Stomach smooth muscle (tissue), 2 donors: ENCODE measurements at regions not wholly inside any gene's neighbourhood (a gene's known extent, or its start where the extent isn't known, plus 50 kb on each side); places are given as distances from the start of the nearest gene placed in this dataset.
"Not testable (repeated sequence)": the region's sequence is repeated elsewhere in the genome, so short reads cannot be mapped to it uniquely, and the experiment has no call there.

Source experiments
- H3K27ac ChIP-seq: one replicate; pipeline ENCODE4 v1.7.0; 2013; ENCODE audit warnings: mild to moderate bottlenecking, low read length, inconsistent platforms
- H3K27me3 ChIP-seq, 2 donors: one replicate each; pipeline ENCODE4 v1.7.0; 2013; ENCODE audit warnings: low read length in 2 of 2; ENCODE audit not compliant: insufficient read depth in 2 of 2, control insufficient read depth in 1 of 2
- H3K36me3 ChIP-seq, 2 donors: one replicate each; pipeline ENCODE4 v1.7.0; 2013; ENCODE audit warnings: low read length in 2 of 2; ENCODE audit not compliant: control insufficient read depth in 2 of 2, insufficient read depth in 2 of 2
- H3K4me1 ChIP-seq: one replicate; pipeline ENCODE4 v1.7.0; 2013; ENCODE audit warnings: low read length; ENCODE audit not compliant: control insufficient read depth, insufficient read depth
- H3K4me3 ChIP-seq, 2 donors: one replicate each; pipeline ENCODE4 v1.7.0; 2013; ENCODE audit warnings: low read length in 2 of 2
- H3K9ac ChIP-seq, 2 donors: one replicate each; pipeline ENCODE4 v1.7.0; 2013; ENCODE audit warnings: low read length in 2 of 2, mild to moderate bottlenecking in 1 of 2
- H3K9me3 ChIP-seq, 2 donors: one replicate each; pipeline ENCODE4 v1.7.0; 2013; ENCODE audit warnings: low read length in 2 of 2; ENCODE audit not compliant: control insufficient read depth in 2 of 2
- donor health status: healthy.
- donor health status: Pancreatic carcinoma.

GRCh38 chr1:69073176-69073575 is 494.5 kb upstream of the LRRC7 start:
- Histone ChIP-seq H3K27me3 (no peaks in the 10 kb centered on the region), H3K9me3 (no peaks in the 10 kb centered on the region), H3K4me3 (no peak overlapping the region), H3K27ac (no peak overlapping the region), H3K4me1 (no peaks in the 10 kb centered on the region), H3K36me3 (no peaks in the 10 kb centered on the region), H3K9ac (no peak overlapping the region)

- Histone ChIP-seq H3K27me3 (no peaks in the 10 kb centered on the region), H3K4me3 (no peak overlapping the region), H3K4me1 (no peaks in the 10 kb centered on the region), H3K9ac (no peak overlapping the region), H3K36me3 (no peaks in the 10 kb centered on the region), H3K27ac (no peak overlapping the region), H3K9me3 (no peaks in the 10 kb centered on the region)
These were observed 491.1 kb upstream of the LRRC7 start for GRCh38 chr1:69076631-69077030.

DNA sequence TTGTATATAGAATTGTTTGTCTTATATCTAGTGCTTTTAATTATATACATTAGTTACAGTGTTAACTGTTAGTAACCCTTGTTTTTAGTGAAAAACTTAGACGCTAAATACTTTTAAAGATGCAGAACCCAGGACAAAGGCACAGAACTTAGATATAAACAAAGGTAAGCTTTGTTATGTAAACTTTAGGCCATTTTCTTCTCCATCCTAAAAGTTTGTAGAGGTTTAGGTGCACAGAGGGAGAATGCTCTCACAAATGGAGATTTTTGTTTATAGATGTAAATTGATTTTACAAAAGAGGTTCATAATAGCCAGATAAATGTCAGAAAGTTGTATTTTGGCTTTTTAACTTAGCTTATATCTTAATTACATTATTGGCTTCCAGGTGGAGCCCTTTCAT is 490.5 kb upstream of the LRRC7 start:
- H3K9ac ChIP-seq: no peak overlapping the region
- no peak overlapping the region for H3K27ac ChIP-seq
- no peak overlapping the region for H3K4me3 ChIP-seq
- H3K36me3 ChIP-seq: no peaks in the 10 kb centered on the region
- H3K9me3 ChIP-seq: no peaks in the 10 kb centered on the region
- H3K27me3 ChIP-seq: no peaks in the 10 kb centered on the region
- H3K4me1 ChIP-seq: no peaks in the 10 kb centered on the region

- Histone ChIP-seq H3K36me3 (no peaks in the 10 kb centered on the region), H3K9me3 (no peaks in the 10 kb centered on the region), H3K9ac (no peak overlapping the region), H3K4me1 (no peaks in the 10 kb centered on the region), H3K27ac (no peak overlapping the region), H3K27me3 (no peaks in the 10 kb centered on the region), H3K4me3 (no peak overlapping the region)
These were observed 490.1 kb upstream of the LRRC7 start for GRCh38 chr1:69077633-69078032.

GRCh38 chr1:69081668-69082067 is 486.1 kb upstream of the LRRC7 start:
- H3K27me3 ChIP-seq: no peaks in the 10 kb centered on the region
- H3K36me3 ChIP-seq: no peaks in the 10 kb centered on the region
- no peak overlapping the region for H3K9ac ChIP-seq
- H3K4me1 ChIP-seq: no peaks in the 10 kb centered on the region
- H3K27ac ChIP-seq: no peak overlapping the region
- no peaks in the 10 kb centered on the region for H3K9me3 ChIP-seq
- no peak overlapping the region for H3K4me3 ChIP-seq

- Histone ChIP-seq H3K36me3 (no peaks in the 10 kb centered on the region), H3K4me3 (no peak overlapping the region), H3K27ac (no peak overlapping the region), H3K9ac (no peak overlapping the region), H3K9me3 (no peaks in the 10 kb centered on the region), H3K4me1 (no peaks in the 10 kb centered on the region), H3K27me3 (no peaks in the 10 kb centered on the region)
These were observed 485.4 kb upstream of the LRRC7 start for GRCh38 chr1:69082312-69082711.

DNA sequence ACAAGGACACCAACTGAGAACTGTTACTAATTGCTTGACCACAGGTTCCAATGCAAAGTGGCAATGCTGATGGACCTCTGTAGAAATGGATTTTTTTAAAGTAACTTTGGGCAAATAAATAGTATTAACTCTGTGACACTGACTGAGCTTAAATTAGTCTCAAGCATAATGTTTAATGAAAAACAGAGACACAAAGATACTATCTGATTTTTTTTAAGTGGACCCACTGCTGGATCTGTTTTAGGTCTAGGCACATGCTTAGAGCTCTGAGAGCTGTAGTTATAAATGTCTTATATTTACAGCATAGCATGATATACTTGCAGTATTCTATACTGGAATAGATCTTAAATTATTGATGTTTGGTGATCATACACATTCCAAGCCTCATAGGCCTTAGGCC is 481.6 kb upstream of the LRRC7 start:
- Histone ChIP-seq H3K27me3 (no peaks in the 10 kb centered on the region), H3K27ac (no peak overlapping the region), H3K36me3 (no peaks in the 10 kb centered on the region), H3K9me3 (no peaks in the 10 kb centered on the region), H3K4me3 (no peak overlapping the region), H3K9ac (no peak overlapping the region), H3K4me1 (no peaks in the 10 kb centered on the region)

DNA sequence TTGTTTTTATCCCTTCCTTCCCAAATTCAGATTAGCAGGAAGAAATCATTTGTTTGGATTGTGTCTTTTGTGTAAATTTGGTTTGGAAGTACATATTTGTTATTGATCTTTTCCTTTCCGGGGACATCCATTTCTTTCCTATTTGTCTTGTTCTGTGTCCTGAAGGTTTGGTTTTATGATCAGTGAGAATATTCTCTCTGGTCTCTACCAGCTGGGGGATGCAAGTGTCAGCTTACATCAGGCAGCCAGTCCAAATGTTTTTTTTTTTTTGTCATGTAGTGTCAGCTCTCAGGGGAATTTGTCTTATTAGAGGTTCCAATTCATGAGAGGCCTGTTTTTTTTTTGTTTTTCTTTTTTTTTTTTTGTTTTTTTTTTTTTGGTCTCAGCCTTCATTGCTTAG is 479.2 kb upstream of the LRRC7 start:
- no peak overlapping the region for H3K4me3 ChIP-seq
- H3K9ac ChIP-seq: no peak overlapping the region
- no peak overlapping the region for H3K27ac ChIP-seq

GRCh38 chr1:69090170-69090569 is 477.6 kb upstream of the LRRC7 start:
- H3K27me3 ChIP-seq: no peaks in the 10 kb centered on the region
- H3K9ac ChIP-seq: no peak overlapping the region
- no peaks in the 10 kb centered on the region for H3K9me3 ChIP-seq

More for the DNA sequence above, 479.2 kb upstream of the LRRC7 start:
- Histone ChIP-seq H3K9me3 (no peaks in the 10 kb centered on the region), H3K4me1 (no peaks in the 10 kb centered on the region), H3K27me3 (no peaks in the 10 kb centered on the region), H3K36me3 (no peaks in the 10 kb centered on the region)

DNA sequence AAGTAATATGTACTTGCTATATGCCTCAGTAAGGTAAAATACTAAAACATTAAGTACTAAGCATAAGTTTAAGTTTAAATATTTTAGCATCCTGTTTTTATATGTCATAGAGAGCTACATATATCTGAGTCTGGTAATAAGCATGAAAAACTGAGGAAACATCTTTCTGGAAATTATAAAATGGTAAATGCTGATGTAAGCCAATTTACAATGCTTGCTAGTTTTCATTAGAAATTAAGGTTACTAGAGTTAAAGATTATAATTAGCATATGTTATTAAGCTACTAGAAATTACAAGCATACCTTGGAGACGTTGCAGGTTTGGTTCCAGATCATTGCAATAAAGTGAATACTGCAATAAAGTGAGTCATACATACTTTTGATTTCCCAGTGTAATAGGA is 477.0 kb upstream of the LRRC7 start:
- H3K9me3 ChIP-seq: no peaks in the 10 kb centered on the region
- no peak overlapping the region for H3K9ac ChIP-seq
- no peak overlapping the region for H3K4me3 ChIP-seq

More at GRCh38 chr1:69090170-69090569, 477.6 kb upstream of the LRRC7 start:
- no peak overlapping the region for H3K4me3 ChIP-seq
- H3K36me3 ChIP-seq: no peaks in the 10 kb centered on the region
- no peak overlapping the region for H3K27ac ChIP-seq
- H3K4me1 ChIP-seq: no peaks in the 10 kb centered on the region

DNA sequence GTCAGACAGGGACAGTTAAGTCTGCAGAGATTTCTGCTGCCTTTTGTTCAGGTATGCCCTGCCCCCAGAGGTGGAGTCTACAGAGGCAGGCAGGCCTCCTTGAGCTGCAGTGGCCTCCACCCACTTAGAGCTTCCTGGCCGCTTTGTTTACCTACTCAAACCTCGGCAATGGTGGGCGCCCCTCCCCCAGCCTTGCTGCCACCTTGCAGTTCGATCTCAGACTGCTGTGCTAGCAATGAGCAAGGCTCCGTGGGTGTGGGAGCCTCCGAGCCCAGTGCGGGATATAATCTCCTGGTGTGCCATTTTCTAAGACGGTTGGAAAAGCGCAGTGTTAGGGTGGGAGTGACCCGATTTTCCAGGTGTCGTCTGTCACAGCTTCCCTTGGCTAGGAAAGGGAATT is 465.7 kb upstream of the LRRC7 start:
- H3K9me3 ChIP-seq, H3K27ac ChIP-seq, H3K4me1 ChIP-seq, H3K4me3 ChIP-seq, H3K9ac ChIP-seq, H3K36me3 ChIP-seq, H3K27me3 ChIP-seq: not testable (repeated sequence)

More for the DNA sequence above, 477.0 kb upstream of the LRRC7 start:
- H3K36me3 ChIP-seq: no peaks in the 10 kb centered on the region
- no peaks in the 10 kb centered on the region for H3K4me1 ChIP-seq
- H3K27me3 ChIP-seq: no peaks in the 10 kb centered on the region
- H3K27ac ChIP-seq: no peak overlapping the region
